T1000 (cell line): ENCODE measurements at regions not wholly inside any gene's neighbourhood (a gene's known extent, or its start where the extent isn't known, plus 50 kb on each side); places are given as distances from the start of the nearest gene placed in this dataset.

Source experiments
- DNase-seq: peaks from one replicate; lab custom pipeline; 2025; ENCODE audit warnings: mixed read lengths; lab: John Stamatoyannopoulos, UW

DNA sequence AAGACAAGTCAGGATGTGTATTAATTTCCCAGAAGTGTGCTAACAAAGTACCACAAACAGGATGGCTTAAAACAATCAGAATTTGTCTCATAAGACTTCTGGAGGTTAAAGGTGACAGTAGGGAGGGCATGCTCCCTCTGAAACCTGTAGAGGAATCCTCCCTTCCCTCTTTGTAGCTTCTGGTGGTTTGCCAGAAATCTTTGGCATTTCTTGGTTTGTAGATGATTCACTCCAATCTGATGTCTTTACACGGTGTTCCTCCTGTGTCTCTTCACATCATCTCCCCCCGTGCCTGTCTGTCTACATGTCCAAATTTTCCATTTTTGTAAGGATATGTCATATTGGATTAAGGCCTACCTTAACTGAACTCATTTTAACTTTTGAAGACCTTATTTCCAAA, 471.5 kb downstream of the ZNF608 start:
- no peak for DNase-seq

DNA sequence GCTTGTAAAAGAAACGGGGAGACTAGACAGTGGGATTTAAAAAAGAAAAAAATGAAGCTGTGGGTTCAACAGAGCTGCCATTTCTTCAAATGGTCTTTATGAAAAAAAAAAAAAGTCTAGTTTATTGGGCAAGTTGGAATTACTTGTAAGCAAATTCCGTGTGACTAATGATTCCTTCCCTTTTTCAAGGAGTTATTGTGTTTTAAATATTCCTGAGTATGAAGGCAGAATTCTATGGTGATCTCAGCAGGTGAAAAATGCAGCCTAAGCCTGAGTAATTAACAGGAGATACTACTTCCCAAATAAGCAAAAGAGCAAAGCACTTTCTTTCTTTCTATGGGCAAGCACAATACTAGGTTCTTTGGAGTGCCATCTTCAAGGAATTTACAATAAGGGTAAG, 481.9 kb downstream of the ZNF608 start:
- no peak for DNase-seq

DNA sequence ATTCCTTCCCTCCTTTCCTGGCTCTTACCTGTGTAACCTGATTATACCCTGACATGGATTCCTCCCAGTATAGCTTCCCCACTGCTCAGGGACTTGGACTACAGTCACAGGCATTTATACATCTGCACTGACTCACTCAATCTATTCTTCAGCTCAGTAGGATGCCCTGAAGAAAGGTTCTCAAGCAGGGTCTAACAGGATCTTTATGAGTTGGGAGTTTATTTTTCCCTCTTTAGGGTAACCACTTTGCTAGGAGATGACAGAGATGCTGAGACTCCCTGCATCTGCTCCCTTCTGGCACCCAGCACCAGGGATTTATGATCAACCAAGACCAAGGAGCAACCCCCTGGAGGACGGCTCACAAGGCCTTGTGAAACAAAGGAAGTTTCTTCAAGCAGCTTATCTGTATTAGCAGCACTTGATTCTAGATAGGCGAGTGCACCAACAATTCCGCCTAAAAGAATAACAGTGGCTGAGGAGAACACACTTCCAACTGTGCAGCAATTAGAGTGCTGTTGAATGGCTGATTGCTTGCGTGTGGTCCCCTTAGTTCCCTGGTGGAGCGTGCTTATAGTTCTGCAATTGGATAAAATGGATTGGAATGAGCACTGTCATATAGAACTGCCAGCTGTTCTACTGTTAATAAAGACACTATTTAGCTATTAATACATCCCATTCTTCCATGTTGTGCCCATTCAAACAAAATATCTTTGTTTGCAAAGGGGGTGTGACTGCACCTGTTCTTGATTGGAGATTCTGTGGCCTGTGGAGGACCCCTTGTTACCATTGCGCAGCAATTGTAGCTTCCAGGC, 482.6 kb downstream of the ZNF608 start:
- no peak for DNase-seq

DNA sequence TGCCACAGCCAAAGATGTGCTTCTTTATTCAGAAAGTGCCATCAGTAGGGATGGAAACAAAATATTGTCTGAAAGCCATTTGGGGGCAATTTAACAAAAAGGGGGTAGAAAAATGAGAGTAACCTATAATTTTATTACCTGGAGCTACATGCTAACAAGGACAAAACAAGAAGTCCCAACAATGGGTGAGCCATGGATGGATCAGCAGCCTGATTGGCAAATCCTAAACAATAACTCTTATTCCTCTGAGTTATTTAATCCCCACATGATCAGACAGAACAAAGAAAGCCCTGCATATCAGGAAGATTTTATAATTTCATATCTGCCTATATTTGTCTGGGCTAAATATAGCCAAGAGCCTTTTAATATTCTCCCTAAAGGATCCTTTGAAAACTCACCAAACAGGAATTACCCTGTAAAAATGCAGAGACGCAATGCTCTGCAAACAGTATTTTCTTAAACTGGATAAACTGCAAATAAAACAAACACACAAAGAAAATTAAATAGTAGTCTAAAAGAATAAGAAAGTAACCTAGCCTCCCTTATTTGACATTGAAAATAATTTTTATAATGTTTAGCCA, 483.4 kb downstream of the ZNF608 start:
- no peak for DNase-seq

DNA sequence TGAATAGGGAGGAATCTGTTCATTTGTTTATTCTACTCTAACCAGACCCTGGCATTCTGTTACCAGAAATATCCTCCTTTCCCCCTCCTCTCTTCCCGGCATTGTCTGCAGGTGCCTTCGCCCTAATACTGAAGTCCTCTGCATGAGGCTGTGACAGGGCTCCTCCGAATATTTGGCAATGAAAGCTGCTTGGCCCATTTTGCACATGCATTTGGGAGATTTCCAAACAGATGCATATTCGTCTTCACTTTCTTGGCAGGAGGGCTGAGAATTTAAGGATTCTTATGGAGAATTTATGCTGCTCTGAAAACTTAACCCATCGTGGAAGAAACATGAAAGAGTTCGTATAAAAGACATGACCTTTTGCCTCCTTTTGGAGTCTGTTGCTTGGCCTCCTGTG, 484.0 kb downstream of the ZNF608 start:
- DNase-seq, result no peak

DNA sequence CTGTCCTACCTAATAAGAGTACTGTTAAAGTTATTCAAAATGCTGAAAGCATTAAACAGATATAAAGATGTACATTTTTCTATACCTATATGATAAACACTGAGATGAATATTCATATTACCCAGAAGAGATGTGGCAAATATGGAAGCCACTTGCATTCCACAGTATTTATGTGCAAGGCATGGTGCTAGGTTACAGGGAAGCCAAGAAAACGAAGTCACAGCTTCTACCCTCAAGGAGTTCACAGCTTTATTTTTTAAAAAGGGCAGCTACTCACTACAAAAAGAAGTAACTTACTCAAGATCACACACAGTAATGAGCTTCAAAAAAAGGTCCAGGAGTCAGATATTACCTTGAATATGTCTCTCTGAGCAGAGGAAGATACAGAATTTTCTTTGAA, 484.6 kb downstream of the ZNF608 start:
- DNase-seq, result no peak

DNA sequence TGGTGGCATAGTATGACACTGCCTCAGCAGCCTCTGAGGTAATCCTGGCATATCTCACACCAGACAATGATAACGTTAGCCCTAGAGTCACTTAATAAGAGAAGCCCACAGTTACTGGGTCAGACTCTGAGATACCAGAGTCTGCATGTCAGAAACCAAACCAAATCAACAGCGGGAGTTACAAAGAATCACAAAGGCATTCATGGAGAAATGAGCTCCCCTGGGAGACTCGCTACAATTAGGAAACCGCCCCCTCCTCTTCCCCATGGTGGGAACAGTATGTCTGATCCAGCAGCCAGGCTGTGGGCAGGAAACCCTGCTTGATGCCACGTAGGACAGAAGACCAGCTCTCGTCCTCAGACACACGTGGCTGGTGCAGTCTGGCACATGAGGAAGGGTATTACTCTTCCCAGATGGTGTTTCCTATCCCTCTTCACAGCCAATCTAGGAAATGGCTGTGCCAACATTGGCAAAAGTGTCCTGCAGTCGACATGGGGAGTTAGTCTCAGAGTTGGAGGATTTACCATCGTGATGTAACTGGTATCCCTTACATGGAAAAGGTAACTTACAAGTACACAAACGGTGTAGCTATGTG, 485.4 kb downstream of the ZNF608 start:
- no peak for DNase-seq

DNA sequence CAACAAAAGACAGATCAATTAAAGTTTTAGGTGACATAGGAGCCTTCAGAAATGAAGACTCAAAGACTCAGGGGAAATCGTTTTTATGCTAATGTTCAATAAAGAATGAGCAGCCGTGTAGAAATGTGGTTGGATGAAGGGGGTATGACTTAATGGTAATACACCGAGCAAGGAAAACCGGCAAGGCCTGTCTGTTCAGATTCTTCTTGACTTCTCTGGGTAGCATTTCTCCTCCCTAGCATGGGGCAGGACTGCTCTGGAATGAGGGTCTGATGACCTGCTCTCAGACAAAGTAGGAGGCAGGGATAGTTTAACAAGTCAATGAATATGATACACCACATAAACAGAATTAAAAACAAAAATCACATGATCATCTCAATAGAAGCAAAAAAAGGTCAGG, 487.4 kb downstream of the ZNF608 start:
- no peak for DNase-seq

DNA sequence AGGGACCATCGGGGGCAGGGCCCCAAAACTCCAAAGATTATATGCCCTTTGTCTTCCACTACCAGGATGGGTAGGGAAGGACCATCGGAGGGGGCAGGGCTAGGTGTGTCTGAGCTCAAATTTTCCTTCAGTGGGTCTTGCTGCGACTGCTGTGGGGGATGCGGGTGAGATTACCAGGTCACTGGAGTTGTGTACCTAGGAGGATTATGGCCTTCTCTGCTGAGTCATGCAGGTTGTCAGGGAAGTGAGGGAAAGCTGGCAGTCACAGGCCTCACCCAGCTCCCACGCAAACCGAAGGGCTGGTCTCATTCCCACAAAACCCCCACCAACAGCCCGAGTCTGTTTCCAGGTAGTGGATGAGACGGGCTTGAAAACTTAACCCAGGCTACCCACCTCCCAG, 489.4 kb downstream of the ZNF608 start:
- no peak for DNase-seq

DNA sequence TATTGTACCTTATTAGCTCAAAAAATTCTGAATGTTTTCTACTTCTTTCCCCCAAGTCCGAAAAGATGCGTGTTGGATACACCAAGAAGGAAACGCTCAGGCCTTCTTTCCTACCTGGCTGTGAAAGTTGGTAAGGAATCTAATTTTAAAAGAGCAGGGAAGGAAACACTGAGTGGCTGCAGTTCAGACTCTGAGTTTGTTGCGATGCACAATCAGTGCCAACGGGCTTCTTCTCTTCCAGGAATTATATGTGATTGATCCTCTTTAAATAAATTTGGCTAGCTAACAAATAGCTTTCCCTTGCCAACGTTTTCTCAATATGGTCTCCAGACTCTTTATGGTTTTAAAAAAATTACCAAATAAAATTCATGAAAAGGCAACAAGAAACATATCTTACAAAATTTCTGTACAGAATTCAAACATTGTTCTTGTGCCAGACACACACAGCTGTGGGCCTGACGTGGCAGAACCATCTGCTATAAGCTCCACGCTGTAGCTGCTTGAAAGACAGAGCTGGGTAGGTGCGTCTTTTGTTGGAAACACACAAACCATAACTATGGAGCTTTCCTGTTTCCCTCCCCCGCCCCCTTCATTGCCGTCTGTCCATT, 493.1 kb downstream of the ZNF608 start:
- DNase-seq, result no peak

DNA sequence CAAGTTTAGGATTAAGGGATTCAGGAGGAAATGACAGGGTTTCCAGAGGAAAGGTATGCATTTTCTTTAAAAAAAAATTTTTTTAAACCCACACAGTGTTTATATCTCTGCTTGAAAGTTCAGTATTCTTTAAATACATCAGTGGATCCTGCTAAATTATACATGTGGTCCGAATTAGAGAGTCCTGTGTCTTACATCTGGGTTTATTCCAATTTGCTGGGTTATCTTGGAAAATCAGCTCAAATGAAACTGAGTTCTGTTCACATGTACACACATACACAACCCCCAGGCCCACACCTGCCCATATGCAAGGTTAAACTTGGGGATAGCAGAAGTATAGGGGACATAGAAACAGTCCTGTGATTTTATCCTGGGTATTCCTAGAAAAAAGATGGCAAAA, 493.7 kb downstream of the ZNF608 start:
- DNase-seq, result no peak

DNA sequence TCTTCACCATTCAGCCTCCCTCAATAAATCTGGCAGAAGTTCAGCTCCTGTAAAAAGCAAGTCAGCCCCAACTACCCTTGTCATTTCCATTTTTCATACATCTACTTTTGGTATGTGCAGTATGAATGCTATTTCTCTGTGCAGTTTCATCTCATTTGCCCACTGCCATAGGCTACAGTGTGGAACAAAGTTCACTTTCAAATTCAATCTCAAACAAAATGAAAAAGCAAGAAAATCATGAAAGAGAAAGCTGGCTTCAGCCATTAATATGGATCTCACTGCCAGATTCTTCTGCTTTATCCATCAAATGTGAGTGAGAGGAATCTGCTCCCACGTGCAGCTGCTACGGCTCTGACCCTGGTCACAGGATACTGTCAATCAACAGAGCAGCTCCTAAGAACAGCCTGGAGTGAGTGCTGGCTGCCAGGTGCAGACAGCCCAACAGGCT, 494.2 kb downstream of the ZNF608 start:
- DNase-seq, result no peak

DNA sequence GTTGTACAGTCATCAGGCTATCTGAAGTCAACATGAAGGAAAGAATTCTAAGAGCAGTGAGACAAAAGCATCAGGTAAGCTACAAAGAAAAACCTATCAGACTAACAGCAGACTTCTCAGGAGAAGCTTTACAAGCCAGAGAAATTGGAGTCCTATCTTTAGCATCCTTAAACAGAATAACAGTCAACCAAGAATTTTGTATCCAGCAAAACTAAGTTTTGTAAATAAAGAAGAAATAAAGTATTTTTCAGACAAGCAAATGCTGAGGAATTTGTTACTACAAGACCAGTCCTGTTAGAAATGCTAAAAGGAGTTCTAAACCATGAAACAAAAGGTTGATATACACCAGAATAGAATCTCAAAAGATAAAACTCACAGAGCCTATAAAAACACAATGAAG, 501.2 kb downstream of the ZNF608 start:
- no peak for DNase-seq

DNA sequence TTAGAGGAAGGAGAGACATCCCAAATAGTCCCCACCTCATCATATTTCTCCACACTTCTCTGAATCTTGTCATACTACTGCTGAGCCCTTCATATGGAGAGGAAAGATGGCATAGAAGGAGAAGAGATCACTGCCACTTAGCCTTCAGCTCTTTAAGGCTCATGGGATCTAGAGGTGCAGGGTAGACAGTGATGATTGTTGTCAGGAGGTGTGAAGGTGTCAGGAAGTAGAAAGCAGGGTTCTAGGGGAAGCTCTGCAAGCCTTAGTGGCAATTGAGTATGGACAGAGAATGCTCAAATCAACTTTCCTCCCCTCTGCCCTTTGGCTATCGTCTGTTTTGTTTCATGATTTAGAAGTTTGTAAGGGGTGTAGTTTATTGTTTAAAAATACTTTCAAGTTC, 505.7 kb downstream of the ZNF608 start:
- DNase-seq, result no peak

DNA sequence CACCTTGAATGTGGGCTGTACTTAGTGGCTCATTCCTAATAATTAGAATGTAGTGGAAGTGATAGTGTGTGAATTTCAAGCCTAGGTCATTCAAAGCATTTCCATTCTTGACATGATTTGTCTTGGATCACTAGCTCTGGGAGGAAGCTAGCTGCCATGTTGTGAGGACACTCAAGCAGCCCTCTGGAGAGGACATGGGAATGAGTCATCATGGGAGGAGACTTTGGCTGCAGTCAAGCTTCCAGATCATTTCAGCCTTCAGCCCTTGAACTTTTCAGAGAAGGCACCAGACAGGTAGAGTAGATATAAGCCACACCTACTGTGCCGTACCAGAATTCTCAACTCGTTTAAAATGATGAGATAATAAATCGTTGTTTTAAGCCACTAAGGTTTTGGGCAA, 506.9 kb downstream of the ZNF608 start:
- DNase-seq, result no peak

DNA sequence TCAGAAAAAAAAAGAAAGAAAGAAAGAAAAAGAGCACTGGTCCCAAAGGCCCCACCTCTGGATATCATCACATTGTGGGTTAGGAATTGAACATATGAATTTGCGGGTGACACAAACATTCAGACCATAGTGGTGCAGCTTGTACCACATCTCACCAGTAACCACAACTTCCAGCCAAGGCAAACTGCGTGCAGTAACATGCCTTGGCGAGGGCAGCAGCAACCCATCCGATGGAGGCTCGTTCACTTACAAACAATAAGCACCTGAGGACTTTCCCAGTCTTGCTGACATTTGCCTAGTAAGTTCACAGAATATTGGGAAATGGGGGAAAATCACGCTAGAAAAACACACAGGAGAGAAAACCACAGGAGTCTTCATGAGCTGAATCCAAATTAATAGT, 508.1 kb downstream of the ZNF608 start:
- DNase-seq, result no peak

DNA sequence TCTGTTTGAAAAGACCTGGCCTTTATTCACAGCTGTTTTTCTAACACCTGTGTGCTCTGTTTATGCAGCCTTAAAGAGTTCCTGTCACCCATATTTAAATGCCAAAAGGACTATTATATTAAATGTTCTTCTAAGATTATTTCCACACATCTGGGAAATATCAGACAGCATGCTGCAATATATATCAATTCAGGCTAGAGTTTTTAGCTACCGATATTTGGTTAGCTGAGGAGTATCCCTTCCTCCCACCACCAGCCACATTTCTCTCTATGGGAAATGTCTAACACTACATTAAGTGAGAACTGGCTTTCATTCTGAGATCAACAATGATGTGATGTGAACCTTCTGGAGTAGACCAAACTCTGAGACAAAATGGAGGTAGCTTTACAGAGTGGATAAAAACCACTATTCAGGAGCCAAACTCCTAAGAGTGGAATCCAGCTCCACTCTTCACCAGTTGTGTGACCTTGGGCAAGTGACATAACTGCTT, 509.2 kb downstream of the ZNF608 start:
- no peak for DNase-seq

DNA sequence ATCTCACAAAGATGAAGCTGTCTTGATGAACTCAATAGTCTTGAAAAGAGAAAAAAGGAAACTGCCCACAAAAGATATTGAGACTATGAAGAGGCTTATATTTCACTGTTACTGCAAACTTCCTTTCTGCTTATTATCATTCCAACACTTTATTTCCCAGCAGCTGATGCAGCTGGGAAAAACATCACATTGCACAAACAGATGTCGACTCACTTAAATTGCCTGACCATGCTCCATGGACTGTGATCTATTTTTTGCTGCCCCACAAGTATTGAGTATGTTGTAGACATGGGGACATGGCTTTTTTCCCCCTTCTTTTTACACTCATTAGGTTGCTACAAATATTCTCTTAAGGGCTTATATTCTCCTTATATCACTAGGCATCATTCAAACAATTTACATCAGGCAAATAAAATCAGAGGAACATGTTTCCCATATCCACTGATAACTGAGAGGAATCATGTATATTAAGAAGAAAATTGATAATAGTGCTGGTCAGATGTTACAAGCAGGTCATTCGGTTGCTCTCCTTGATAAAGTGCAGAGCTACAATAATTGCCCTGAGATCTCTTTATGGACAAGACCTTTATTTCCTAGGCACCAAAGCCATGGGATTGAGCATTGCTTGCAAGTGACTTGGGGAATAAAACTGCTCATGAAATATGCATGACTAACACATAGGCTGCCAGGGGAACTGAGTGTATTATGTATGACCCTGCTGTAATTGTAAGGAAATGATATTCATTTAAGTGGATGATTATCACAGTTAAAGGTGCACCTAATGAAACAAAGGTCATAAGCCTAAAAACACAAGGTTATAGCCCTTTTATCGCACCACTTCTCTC, 509.9 kb downstream of the ZNF608 start:
- no peak for DNase-seq

DNA sequence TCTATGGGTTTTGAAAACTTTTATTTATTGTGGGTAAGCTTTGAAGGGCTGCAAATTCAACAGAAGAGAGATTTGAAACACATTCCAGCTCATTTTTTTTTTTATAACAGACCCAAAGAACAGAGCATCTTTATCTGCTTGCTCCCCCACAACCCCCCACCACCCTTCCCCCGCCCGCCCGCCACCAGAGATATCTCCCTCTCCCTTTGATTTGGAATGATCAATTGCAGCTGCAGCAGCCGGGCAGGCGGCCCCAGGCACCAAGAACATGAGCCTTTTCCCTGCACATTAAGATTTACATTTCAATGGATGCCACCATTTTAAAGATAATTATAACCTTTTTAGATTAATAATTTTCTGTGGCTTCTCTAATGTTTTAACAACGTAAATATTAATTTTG, 510.9 kb downstream of the ZNF608 start:
- no peak for DNase-seq

DNA sequence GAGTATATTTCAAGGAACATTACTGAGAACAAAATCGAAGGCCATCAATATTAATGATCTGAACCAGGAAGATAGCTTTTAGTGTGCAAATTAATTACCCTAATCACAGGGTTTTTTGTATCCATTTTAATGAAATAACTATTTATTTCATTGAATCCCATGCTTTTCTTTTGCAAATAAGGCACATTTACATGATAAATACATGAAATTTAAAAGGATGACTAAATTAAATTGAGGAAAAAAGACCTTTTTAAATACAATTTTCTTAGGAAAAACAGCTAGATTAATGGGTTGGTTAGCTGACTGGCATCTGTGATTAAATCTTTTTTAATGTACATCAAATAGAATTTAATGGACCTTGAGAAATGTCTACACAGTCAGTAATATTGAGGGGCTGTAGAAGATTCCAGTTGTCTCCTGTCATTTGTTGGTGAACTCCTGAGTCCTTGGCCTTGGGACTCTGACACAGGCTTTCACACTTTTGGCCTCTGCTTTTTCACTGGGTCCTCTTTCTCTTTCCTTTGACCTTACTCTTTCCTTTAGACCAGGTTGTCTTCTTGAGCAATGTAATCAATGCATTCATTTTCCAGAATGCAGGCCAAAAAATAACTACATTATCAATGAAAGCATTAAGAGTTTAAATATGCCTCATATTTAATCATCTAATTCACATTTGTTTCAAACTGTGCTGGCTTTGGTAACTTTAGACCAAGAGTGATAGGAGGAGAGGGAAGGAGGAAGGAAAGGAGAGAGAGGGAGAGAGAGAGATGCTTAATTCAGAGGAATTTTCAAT, 511.5 kb downstream of the ZNF608 start:
- no peak for DNase-seq
